Lung (tissue), 11 donors: ENCODE measurements at regions not wholly inside any gene's neighbourhood (a gene's known extent, or its start where the extent isn't known, plus 50 kb on each side); places are given as distances from the start of the nearest gene placed in this dataset.

Experiments used
- ATAC-seq: fragments of 200-7000 bp; cut with Tn5 transposase; one replicate; pipeline ENCODE4 v1.9.1; 2020; ENCODE audit warnings: moderate number of reproducible peaks; ENCODE audit not compliant: insufficient read depth, low FRiP score
- DNase-seq, 3 donors: peaks; one replicate each; pipeline ENCODE4 v3.0.0-alpha.2; 2013 to 2017
- H3K27ac ChIP-seq, 2 donors: one replicate each; pipeline ENCODE4 v1.5.1; 2013; ENCODE audit warnings: mild to moderate bottlenecking in 2 of 2, moderate library complexity in 2 of 2, control low read depth in 1 of 2, inconsistent platforms in 1 of 2, low read depth in 1 of 2, low read length in 1 of 2
- H3K27me3 ChIP-seq, 3 donors: one replicate each; pipeline ENCODE4 v1.5.1; 2013; ENCODE audit warnings: low read length in 2 of 3; ENCODE audit not compliant: control insufficient read depth in 3 of 3, insufficient read depth in 3 of 3
- H3K36me3 ChIP-seq, 4 donors: one replicate each; pipeline ENCODE4 v1.5.1; 2013; ENCODE audit warnings: low read length in 4 of 4, mild to moderate bottlenecking in 1 of 4, moderate library complexity in 1 of 4; ENCODE audit not compliant: control insufficient read depth in 4 of 4, insufficient read depth in 4 of 4
- H3K4me1 ChIP-seq, 5 donors: one replicate each; pipeline ENCODE4 v1.5.1; 2013; ENCODE audit warnings: low read length in 5 of 5, mild to moderate bottlenecking in 2 of 5, moderate library complexity in 1 of 5; ENCODE audit not compliant: control insufficient read depth in 5 of 5, insufficient read depth in 5 of 5
- H3K4me3 ChIP-seq: one replicate; pipeline ENCODE4 v1.5.1; 2013; ENCODE audit warnings: mild to moderate bottlenecking, control low read depth, moderate library complexity
- H3K9ac ChIP-seq, 2 donors: one replicate each; pipeline ENCODE4 v1.5.1; 2013; ENCODE audit warnings: low read length in 2 of 2, control low read depth in 1 of 2; ENCODE audit not compliant: insufficient read depth in 1 of 2
- H3K9me3 ChIP-seq, 4 donors: one replicate each; pipeline ENCODE4 v1.5.1; 2013; ENCODE audit warnings: low read length in 3 of 4, mild to moderate bottlenecking in 1 of 4, moderate library complexity in 1 of 4; ENCODE audit not compliant: control insufficient read depth in 4 of 4, insufficient read depth in 3 of 4
- CTCF ChIP-seq: IDR thresholded peaks from 2 replicates; pipeline ENCODE4 v1.5.1; 2012; ENCODE audit warnings: mild to moderate bottlenecking; ENCODE audit errors: control extremely low read depth, extremely low read depth
- WGBS, 2 donors: extraction: QIAGEN DNeasy Blood & Tissue Kit; methylation state at CpG; one replicate each; pipeline ENCODE4 v1.1.7; 2013; 5-methylcytosine and 5-hydroxymethylcytosine counted together
- donor health status: control.
- donor health status: control.
- donor health status: Bipolar disorder and iron deficiency.
- donor health status: healthy.
- donor health status: DM: yes; HTN: yes; CAD: no.

DNA sequence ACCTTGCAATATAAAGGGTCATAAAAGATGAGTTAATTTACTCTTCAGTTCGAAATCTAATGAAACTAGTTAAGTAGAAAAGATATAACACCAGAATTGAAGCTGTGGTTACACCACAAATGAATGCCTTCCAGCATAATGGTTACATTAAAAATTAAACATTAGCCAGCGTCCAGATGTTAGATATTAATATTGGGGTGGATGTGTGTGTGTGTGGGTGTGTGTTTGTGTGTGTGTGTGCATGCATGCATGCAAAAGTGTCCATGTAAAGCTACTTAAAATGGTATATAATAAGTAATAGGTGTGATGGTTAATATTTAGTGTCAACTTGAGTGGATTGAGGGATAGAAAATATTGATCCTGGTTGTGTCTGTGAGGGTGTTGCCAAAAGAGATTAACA is 170.4 kb upstream of the FN1 start:
- H3K27me3 ChIP-seq, result no peaks in the 10 kb centered on the region
- WGBS, 2 donors, result 83 to 84% methylated on average over 2 of the region's 2 CpGs
- no peak for DNase-seq
- ATAC-seq, result no peak
- no peaks in the 10 kb centered on the region for H3K9me3 ChIP-seq
- H3K9ac ChIP-seq, result no peak overlapping the region
- no peak for TF ChIP-seq CTCF
- H3K4me1 ChIP-seq, result no peaks in the 10 kb centered on the region
- H3K4me3 ChIP-seq, result no peak overlapping the region
- no peak overlapping the region for H3K27ac ChIP-seq
- no peaks in the 10 kb centered on the region for H3K36me3 ChIP-seq

DNA sequence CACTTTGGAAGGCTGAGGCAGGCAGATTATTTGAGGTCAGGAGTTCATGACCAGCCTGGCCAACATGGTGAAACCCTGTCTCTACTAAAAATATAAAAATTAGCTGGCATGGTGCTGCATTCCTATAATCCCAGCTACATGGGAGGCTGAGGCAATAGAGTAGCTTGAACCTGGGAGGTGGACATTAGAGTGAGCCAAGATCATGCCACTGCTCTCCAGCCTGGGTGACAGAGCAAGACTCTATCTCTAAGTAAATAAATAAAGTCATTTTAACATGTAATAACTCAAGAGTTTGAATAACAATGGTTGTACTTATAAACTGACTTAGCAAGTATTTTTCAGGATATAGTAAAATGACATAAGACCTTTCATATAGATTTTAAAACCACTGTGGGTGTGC is 169.3 kb upstream of the FN1 start:
- H3K4me3 ChIP-seq, result no peak overlapping the region
- H3K36me3 ChIP-seq, result no peaks in the 10 kb centered on the region
- ATAC-seq, result no peak
- no peak for TF ChIP-seq CTCF
- no peak overlapping the region for H3K9ac ChIP-seq
- no peaks in the 10 kb centered on the region for H3K27me3 ChIP-seq
- no peaks in the 10 kb centered on the region for H3K4me1 ChIP-seq
- DNase-seq, result no peak
- no peak overlapping the region for H3K27ac ChIP-seq
- H3K9me3 ChIP-seq, result no peaks in the 10 kb centered on the region

DNA sequence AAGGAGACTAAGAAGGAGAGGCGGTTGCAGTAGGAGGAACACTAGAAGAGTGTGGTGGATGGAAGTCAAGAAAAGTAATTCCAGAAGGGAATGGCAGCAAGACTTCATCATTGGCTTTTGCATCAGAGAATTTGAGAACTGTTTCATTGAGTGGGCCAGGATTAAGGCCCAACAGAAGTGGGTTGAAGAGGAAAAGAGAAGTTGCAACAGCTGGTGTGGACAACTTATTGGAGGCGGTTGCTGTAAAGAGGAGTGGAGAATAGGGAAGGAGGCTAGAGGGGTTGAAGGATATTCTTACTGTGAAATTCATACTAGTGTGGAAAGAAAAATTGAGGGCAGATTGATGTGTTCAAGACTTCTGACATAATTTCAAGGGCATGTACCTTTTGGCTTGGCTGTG is 168.7 kb upstream of the FN1 start:
- H3K27me3 ChIP-seq, result no peaks in the 10 kb centered on the region
- H3K4me3 ChIP-seq, result no peak overlapping the region
- no peaks in the 10 kb centered on the region for H3K4me1 ChIP-seq
- TF ChIP-seq CTCF, result no peak
- ATAC-seq (no peak), DNase-seq (no peak)
- no peak overlapping the region for H3K9ac ChIP-seq
- H3K27ac ChIP-seq, result no peak overlapping the region
- H3K36me3 ChIP-seq, result no peaks in the 10 kb centered on the region
- WGBS, 2 donors, result 81 to 94% methylated on average over 2 of the region's 2 CpGs
- no peaks in the 10 kb centered on the region for H3K9me3 ChIP-seq

DNA sequence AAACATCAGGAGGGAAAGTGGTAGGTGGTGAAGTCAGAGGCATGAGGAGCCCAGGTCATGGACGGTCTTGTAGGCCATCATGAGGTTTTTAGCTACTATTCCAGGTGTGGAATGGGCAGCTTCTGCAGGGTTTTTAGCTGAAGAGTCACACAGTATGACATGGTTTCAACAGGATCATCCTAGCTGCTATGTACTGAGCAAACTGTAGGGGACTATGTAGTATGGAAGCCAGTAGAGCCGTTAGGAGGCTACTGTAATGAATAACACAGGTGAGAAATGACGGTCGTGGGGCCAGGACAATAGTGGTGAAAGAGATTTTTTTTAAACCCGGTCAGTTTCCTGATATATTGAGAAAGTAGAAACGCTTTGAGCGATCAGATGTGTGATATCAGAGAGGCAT is 167.6 kb upstream of the FN1 start:
- 96% methylated on average over 7 of the region's 7 CpGs for whole genome bisulfite sequencing, 2 donors
- H3K27ac ChIP-seq, result no peak overlapping the region
- no peak overlapping the region for H3K4me3 ChIP-seq
- H3K27me3 ChIP-seq, result no peaks in the 10 kb centered on the region
- no peak for ATAC-seq
- H3K4me1 ChIP-seq, result no peaks in the 10 kb centered on the region
- TF ChIP-seq CTCF, result no peak
- no peaks in the 10 kb centered on the region for H3K9me3 ChIP-seq
- no peak for DNase-seq
- H3K9ac ChIP-seq, result no peak overlapping the region
- no peaks in the 10 kb centered on the region for H3K36me3 ChIP-seq
